Ishikawa (cell line): ENCODE measurements at regions not wholly inside any gene's neighbourhood (a gene's known extent, or its start where the extent isn't known, plus 50 kb on each side); places are given as distances from the start of the nearest gene placed in this dataset.

Experiments used
- CREB1 ChIP-seq: IDR thresholded peaks from 2 replicates; pipeline ENCODE4 v1.6.1; 2012; ENCODE audit warnings: low read depth
- EGR1 ChIP-seq: IDR thresholded peaks from 2 replicates; pipeline ENCODE4 v1.6.1; 2012
- EP300 ChIP-seq: IDR thresholded peaks from 2 replicates; pipeline ENCODE4 v1.6.1; 2012; ENCODE audit warnings: borderline replicate concordance
- FOXM1 ChIP-seq: IDR thresholded peaks from 2 replicates; pipeline ENCODE4 v1.6.1; 2012; ENCODE audit warnings: low read depth, borderline replicate concordance
- NFIC ChIP-seq: IDR thresholded peaks from 2 replicates; pipeline ENCODE4 v1.6.1; 2012
- RAD21 ChIP-seq: IDR thresholded peaks from 2 replicates; pipeline ENCODE4 v1.6.1; 2012; ENCODE audit warnings: low read depth
- TCF12 ChIP-seq: IDR thresholded peaks from 2 replicates; pipeline ENCODE4 v1.6.1; 2012; ENCODE audit warnings: low read depth
- YY1 ChIP-seq: IDR thresholded peaks from 2 replicates; pipeline ENCODE4 v1.6.1; 2012; ENCODE audit warnings: low read depth
- ZBTB7A ChIP-seq: IDR thresholded peaks from 2 replicates; pipeline ENCODE4 v1.6.1; 2012; ENCODE audit warnings: low read depth
- TF ChIP-seq, protein P1 (sequence below): IDR thresholded peaks from 2 replicates; pipeline ENCODE4 v1.6.1; 2012
- TF ChIP-seq, protein P2 (sequence below): IDR thresholded peaks from 2 replicates; pipeline ENCODE4 v1.6.1; 2012

DNA sequence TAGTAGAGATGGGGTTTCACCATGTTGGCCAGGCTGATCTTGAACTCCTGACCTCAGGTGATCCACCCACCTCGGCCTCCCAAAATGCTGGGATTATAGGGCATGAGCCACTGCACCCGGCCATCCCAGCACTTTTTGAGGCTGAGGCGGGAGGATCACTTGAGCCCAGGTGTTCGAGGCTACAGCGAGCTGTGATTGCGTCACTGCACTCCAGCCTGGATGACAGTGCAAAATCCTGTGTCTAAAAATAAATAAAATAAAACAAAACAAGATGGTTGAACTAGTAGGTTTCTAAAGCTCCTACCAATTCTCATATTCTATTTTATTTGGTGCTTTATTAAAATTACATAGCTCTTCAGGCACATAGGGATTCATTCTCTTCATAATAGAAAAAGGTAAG, 890.3 kb upstream of the AUTS2 start:
- TF ChIP-seq TCF12 (no peak), FOXM1 (no peak), CREB1 (no peak), NFIC (no peak), EGR1 (no peak), ZBTB7A (no peak), YY1 (no peak), EP300 (no peak), RAD21 (no peak)
- TF ChIP-seq, protein P1, sequence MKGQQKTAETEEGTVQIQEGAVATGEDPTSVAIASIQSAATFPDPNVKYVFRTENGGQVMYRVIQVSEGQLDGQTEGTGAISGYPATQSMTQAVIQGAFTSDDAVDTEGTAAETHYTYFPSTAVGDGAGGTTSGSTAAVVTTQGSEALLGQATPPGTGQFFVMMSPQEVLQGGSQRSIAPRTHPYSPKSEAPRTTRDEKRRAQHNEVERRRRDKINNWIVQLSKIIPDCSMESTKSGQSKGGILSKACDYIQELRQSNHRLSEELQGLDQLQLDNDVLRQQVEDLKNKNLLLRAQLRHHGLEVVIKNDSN, result no peak
- TF ChIP-seq, protein P2, sequence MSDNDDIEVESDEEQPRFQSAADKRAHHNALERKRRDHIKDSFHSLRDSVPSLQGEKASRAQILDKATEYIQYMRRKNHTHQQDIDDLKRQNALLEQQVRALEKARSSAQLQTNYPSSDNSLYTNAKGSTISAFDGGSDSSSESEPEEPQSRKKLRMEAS, result no peak
